ENCODE measurements at regions not wholly inside any gene's neighbourhood (a gene's known extent, or its start where the extent isn't known, plus 50 kb on each side); places are given as distances from the start of the nearest gene placed in this dataset.
"Not testable (repeated sequence)": the region's sequence is repeated elsewhere in the genome, so short reads cannot be mapped to it uniquely, and the experiment has no call there.

DNA sequence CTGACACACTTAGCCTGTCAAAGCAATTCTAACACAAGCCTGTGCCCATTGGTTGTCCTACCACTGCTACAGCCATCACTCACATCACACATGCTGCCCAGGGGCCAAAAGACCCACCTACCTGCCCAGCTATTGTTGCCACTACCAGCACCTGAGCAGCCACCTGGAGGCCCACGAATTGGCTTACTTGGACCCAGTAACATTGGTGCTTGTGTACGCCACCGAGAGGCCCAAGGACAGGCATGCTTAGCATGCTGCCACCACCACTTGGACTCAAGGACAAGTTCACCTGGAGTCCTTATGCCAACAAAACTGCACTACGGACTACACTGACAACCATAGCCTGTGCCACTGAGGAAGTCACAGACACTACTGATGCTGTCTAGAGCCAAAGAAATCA is 221.1 kb downstream of the SLC38A4 start:
- DNase-seq (ENCODE audit: low spot score), result no peak
- Mint-ChIP-seq H3K4me3 (ENCODE audit: low read depth) (no peak overlapping the region), H3K27me3 (ENCODE audit: low read depth) (no peaks in the 10 kb centered on the region), H3K27ac (no peak overlapping the region), H3K36me3 (ENCODE audit: low read depth) (peaks cover 67% of the 10 kb centered on the region), H3K4me1 (ENCODE audit: low read depth) (peaks cover 33% of the 10 kb centered on the region), H3K9me3 (peaks cover 56% of the 10 kb centered on the region)
- intact Hi-C loops (cut with micrococcal nuclease), result loop anchor here (5.0 kb wide), 3 partner anchors 232 to 753 kb away; partner anchors contain the start of genes SLC38A1 and SLC38A2

DNA sequence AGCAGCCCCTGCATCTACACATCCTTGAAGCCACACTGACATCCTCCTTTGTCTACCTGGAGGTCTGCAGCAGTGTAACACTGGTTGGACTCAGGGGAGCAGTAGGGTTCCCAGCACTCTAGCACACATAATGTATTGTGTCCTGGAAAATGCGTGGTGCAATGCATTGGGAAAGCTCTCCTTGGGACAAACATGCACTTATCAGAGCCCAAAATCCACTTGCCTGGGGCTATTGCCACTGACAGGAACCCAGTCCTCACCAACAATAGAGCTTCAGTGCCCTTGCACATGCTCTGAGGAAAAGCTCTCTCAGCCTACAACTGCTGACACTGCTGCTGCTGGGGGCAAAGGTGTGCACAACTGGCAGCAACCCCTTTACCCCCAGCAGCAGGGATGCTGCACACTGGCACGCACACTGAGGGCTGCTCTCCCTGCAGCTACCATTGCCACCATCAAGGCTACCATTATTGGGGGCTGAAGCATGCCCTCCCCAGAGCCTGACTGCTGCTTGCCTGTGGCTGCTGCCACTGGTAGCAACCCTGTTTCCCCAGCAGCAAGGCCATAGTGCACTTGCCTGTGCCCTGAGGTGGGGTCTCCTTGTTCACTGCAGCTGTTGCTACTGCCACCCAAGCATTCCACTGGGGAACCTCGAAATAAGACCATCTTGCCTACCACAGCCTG is 221.9 kb downstream of the SLC38A4 start:
- H3K4me1 Mint-ChIP-seq (ENCODE audit: low read depth), result peaks cover 25% of the 10 kb centered on the region
- intact Hi-C loops (cut with micrococcal nuclease), result no loop called here
- no peak for DNase-seq (ENCODE audit: low spot score)
- H3K27ac Mint-ChIP-seq, result no peak overlapping the region
- peaks cover 60% of the 10 kb centered on the region for H3K9me3 Mint-ChIP-seq
- no peak overlapping the region for H3K4me3 Mint-ChIP-seq (ENCODE audit: low read depth)
- peaks cover 71% of the 10 kb centered on the region for H3K36me3 Mint-ChIP-seq (ENCODE audit: low read depth)
- no peaks in the 10 kb centered on the region for H3K27me3 Mint-ChIP-seq (ENCODE audit: low read depth)

DNA sequence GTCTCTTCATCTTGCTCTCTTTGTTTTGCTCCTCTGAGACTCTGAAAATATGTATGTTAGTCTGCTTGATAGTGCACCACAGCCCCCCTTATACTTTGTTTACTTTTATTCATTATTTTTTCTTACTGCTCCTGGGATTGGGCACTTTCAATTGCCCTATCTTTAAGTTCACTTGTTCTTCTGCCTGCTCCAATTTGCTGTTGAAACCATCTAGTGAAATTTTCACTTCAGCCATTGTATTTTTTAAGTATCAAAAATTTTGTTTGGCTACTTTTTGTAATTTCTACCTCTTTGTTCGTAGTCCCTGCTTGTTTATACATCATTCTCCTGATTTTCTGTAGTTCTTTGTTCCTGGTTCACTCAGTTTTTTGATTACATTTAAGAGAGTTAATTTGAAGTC is 223.3 kb downstream of the SLC38A4 start:
- intact Hi-C loops (cut with micrococcal nuclease), result no loop called here
- Mint-ChIP-seq H3K27me3 (ENCODE audit: low read depth) (no peaks in the 10 kb centered on the region), H3K9me3 (peaks cover 72% of the 10 kb centered on the region)

DNA sequence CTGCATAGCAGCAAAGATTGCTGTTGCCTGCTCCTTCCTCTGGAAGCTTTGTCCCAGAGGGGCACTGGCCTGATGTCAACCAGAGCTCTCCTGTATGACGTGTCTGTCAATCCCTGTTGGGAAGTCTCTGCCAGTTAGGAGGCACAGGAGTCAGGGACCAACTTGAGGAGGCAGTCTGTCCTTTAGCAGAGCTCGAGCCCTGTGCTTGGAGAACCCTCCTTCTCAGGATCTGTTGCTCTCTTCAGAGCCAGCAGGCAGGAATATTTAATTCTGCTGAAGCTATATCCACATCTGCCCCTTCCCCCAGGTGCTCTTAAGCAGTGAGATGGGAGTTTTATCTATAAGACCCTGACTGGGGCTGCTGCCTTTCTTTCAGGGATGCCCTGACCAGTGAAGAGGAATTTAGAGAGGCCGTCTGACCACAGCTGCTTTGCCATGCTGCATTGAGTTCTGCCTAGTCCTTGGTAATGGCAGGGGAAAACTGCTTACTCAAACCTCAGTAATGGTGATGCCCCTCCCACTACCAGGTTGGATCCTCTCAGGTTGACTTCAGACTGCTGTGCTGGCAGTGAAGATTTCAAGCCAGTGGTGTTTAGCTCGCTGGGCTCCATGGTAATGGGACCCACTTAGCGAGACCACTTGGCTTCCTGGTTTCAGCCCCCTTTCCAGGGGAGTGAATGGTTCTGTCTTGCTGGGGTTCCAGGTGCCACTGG is 218.6 kb upstream of the SLC38A2 start:
- H3K9me3 Mint-ChIP-seq, result peaks cover 23% of the 10 kb centered on the region
- no peak overlapping the region for H3K4me3 Mint-ChIP-seq (ENCODE audit: low read depth)
- peaks cover 7% of the 10 kb centered on the region for H3K4me1 Mint-ChIP-seq (ENCODE audit: low read depth)
- peaks cover 28% of the 10 kb centered on the region for H3K36me3 Mint-ChIP-seq (ENCODE audit: low read depth)
- intact Hi-C loops (cut with micrococcal nuclease), result no loop called here
- H3K27ac Mint-ChIP-seq, result no peak overlapping the region
- no peak for DNase-seq (ENCODE audit: low spot score)
- H3K27me3 Mint-ChIP-seq (ENCODE audit: low read depth), result no peaks in the 10 kb centered on the region

More for the DNA sequence above, 223.3 kb downstream of the SLC38A4 start:
- H3K36me3 Mint-ChIP-seq (ENCODE audit: low read depth), result peaks cover 82% of the 10 kb centered on the region
- H3K4me3 Mint-ChIP-seq (ENCODE audit: low read depth), result no peak overlapping the region
- no peak for DNase-seq (ENCODE audit: low spot score)
- H3K27ac Mint-ChIP-seq, result no peak overlapping the region
- peaks cover 17% of the 10 kb centered on the region for H3K4me1 Mint-ChIP-seq (ENCODE audit: low read depth)

- H3K27ac Mint-ChIP-seq, result no peak overlapping the region
- H3K36me3 Mint-ChIP-seq (ENCODE audit: low read depth), result peaks cover 60% of the 10 kb centered on the region
- intact Hi-C loops (cut with micrococcal nuclease), result no loop called here
- H3K9me3 Mint-ChIP-seq, result peaks cover 50% of the 10 kb centered on the region
- H3K4me1 Mint-ChIP-seq (ENCODE audit: low read depth), result peaks cover 26% of the 10 kb centered on the region
- H3K4me3 Mint-ChIP-seq (ENCODE audit: low read depth), result no peak overlapping the region
- DNase-seq (ENCODE audit: low spot score), result peak; percentile 57
- no peaks in the 10 kb centered on the region for H3K27me3 Mint-ChIP-seq (ENCODE audit: low read depth)
These were observed 213.5 kb upstream of the SLC38A2 start for GRCh38 chr12:46585854-46586621.

- Mint-ChIP-seq H3K36me3 (ENCODE audit: low read depth) (peaks cover 61% of the 10 kb centered on the region), H3K4me1 (ENCODE audit: low read depth) (peaks cover 26% of the 10 kb centered on the region), H3K9me3 (peaks cover 54% of the 10 kb centered on the region)
- H3K27me3 Mint-ChIP-seq (ENCODE audit: low read depth); intact Hi-C loops (cut with micrococcal nuclease); H3K4me3 Mint-ChIP-seq (ENCODE audit: low read depth); DNase-seq (ENCODE audit: low spot score); H3K27ac Mint-ChIP-seq: not testable (repeated sequence)
These were observed 211.5 kb upstream of the SLC38A2 start for GRCh38 chr12:46584098-46584497.

- H3K27me3 Mint-ChIP-seq (ENCODE audit: low read depth); H3K27ac Mint-ChIP-seq; intact Hi-C loops (cut with micrococcal nuclease); DNase-seq (ENCODE audit: low spot score); H3K4me3 Mint-ChIP-seq (ENCODE audit: low read depth): not testable (repeated sequence)
- Mint-ChIP-seq H3K4me1 (ENCODE audit: low read depth) (peaks cover 26% of the 10 kb centered on the region), H3K36me3 (ENCODE audit: low read depth) (peaks cover 64% of the 10 kb centered on the region), H3K9me3 (peaks cover 43% of the 10 kb centered on the region)
These were observed 209.4 kb upstream of the SLC38A2 start for GRCh38 chr12:46581990-46582389.

DNA sequence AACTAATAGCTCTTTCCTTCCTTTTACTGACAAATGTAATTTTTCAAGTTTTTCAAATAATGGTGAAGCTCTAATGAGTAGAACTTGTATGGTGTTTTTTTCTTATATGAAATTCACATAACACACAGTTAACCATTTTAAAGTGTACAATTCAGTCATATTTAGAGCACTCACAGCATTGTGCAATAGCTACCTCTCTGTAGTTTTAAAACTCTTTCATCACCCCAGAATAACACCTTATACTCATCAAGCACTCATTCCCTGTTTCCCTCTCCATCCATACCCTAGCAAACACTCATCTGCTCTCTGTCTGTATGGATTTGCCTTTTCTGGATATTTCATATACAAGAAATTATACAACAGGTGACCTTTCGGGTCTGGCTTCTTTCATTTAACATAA is 207.9 kb upstream of the SLC38A2 start:
- intact Hi-C loops (cut with micrococcal nuclease), result no loop called here
- DNase-seq (ENCODE audit: low spot score), result no peak
- no peak overlapping the region for H3K4me3 Mint-ChIP-seq (ENCODE audit: low read depth)
- no peak overlapping the region for H3K27ac Mint-ChIP-seq
- peaks cover 13% of the 10 kb centered on the region for H3K4me1 Mint-ChIP-seq (ENCODE audit: low read depth)
- peaks cover 43% of the 10 kb centered on the region for H3K9me3 Mint-ChIP-seq
- H3K27me3 Mint-ChIP-seq (ENCODE audit: low read depth), result no peaks in the 10 kb centered on the region
- peaks cover 60% of the 10 kb centered on the region for H3K36me3 Mint-ChIP-seq (ENCODE audit: low read depth)

GRCh38 chr12:46579474-46579873 is 206.9 kb upstream of the SLC38A2 start:
- Mint-ChIP-seq H3K27me3 (ENCODE audit: low read depth) (no peaks in the 10 kb centered on the region), H3K4me3 (ENCODE audit: low read depth) (no peak overlapping the region), H3K9me3 (peaks cover 36% of the 10 kb centered on the region), H3K36me3 (ENCODE audit: low read depth) (peaks cover 54% of the 10 kb centered on the region), H3K27ac (no peak overlapping the region), H3K4me1 (ENCODE audit: low read depth) (peaks cover 7% of the 10 kb centered on the region)
- intact Hi-C loops (cut with micrococcal nuclease), result no loop called here
- no peak for DNase-seq (ENCODE audit: low spot score)

GRCh38 chr12:46578190-46578982 is 205.8 kb upstream of the SLC38A2 start:
- Mint-ChIP-seq H3K27ac (no peak overlapping the region), H3K27me3 (ENCODE audit: low read depth) (no peaks in the 10 kb centered on the region), H3K36me3 (ENCODE audit: low read depth) (peaks cover 45% of the 10 kb centered on the region), H3K4me1 (ENCODE audit: low read depth) (peaks cover 10% of the 10 kb centered on the region), H3K9me3 (peaks cover 25% of the 10 kb centered on the region), H3K4me3 (ENCODE audit: low read depth) (no peak overlapping the region)
- intact Hi-C loops (cut with micrococcal nuclease), result no loop called here
- no peak for DNase-seq (ENCODE audit: low spot score)

DNA sequence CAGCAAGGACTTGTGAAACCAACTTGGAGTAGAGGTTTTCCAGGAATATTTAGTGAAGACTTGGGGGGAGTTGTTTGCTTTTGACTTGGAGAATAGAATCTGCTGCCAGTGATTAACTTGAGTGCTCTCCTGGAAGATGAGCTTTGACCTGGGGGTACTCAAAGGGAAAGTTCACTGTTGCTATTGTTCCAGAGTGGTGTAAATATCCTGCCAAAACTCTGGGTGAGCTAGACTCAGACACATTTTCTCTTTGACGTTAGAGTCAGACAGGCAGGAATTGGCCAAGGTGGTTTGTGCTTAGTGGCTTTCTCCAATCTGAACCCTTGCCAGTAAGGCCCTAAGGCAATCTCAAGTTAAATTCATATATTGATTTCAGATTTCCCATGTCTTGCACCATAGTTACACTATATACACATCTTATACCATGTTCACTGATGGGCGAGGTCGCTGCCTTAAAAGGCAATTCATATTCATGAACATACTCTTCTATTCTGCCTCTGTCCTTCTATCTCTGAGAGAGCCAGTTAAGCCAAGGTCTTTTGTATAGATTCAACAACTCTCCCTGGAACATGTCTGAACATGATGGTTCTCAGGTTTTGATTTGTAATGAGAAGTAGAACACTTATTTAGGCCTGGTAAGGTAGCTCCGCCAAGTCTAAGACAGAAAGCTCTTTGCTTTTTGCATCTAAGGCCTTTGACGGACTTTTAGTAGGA is 204.6 kb upstream of the SLC38A2 start:
- H3K27ac Mint-ChIP-seq, result no peak overlapping the region
- no peak for DNase-seq (ENCODE audit: low spot score)
- no peaks in the 10 kb centered on the region for H3K27me3 Mint-ChIP-seq (ENCODE audit: low read depth)
- peaks cover 41% of the 10 kb centered on the region for H3K36me3 Mint-ChIP-seq (ENCODE audit: low read depth)
- H3K9me3 Mint-ChIP-seq, result peaks cover 13% of the 10 kb centered on the region
- H3K4me3 Mint-ChIP-seq (ENCODE audit: low read depth), result no peak overlapping the region
- intact Hi-C loops (cut with micrococcal nuclease), result no loop called here
- peaks cover 6% of the 10 kb centered on the region for H3K4me1 Mint-ChIP-seq (ENCODE audit: low read depth)

DNA sequence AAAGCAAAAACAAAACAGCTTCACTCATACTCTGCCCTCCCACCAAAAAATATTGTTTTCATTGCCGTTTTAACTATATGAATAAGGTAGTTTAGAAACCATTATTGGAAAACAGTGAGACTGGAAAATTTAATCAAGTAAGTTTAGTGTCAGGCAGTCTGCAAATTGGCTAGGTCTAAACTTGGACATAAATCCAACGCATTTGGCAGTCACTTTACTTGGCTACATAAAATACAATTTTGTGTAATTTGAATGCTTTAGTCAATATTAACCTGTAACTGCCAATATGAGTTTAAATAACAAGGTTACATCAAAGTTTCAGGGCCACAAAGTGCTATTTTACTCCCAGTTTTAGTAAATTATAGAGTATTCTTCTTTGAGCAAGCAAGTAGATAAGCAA is 202.3 kb upstream of the SLC38A2 start:
- H3K27me3 Mint-ChIP-seq (ENCODE audit: low read depth), result no peaks in the 10 kb centered on the region
- intact Hi-C loops (cut with micrococcal nuclease), result no loop called here
- peaks cover 6% of the 10 kb centered on the region for H3K9me3 Mint-ChIP-seq
- H3K27ac Mint-ChIP-seq, result no peak overlapping the region
- H3K4me3 Mint-ChIP-seq (ENCODE audit: low read depth), result no peak overlapping the region
- no peak for DNase-seq (ENCODE audit: low spot score)
- peaks cover 8% of the 10 kb centered on the region for H3K4me1 Mint-ChIP-seq (ENCODE audit: low read depth)
- peaks cover 41% of the 10 kb centered on the region for H3K36me3 Mint-ChIP-seq (ENCODE audit: low read depth)

Data from activated T-helper 2 cell treated with anti-CD3 and anti-CD28 coated beads, Interferon-gamma antibody, Interleukin-2, Interleukin-4, amounts not matched to agents 10 μg/mL and 5 μg/mL and 100 μg/mL, durations not matched to agents 14 hours and 24 hours and 36 hours (primary cell).